Astrocyte (in vitro differentiated cells and primary cell): ENCODE measurements at regions not wholly inside any gene's neighbourhood (a gene's known extent, or its start where the extent isn't known, plus 50 kb on each side); places are given as distances from the start of the nearest gene placed in this dataset.

Experiments used
- DNase-seq: peaks from one replicate; pipeline ENCODE4 v3.0.0-alpha.2; 2010; ENCODE audit warnings: low read depth
- FAIRE-seq: peaks from 2 replicates; lab custom pipeline; 2011; peaks lifted over from hg19 to GRCh38; lab: Jason Lieb, UNC
- H2AFZ ChIP-seq: 2 replicates; pipeline ENCODE4 v1.6.0; 2012; ENCODE audit warnings: low read depth, low read length, inconsistent platforms
- H3K27ac ChIP-seq: 2 replicates; pipeline ENCODE4 v1.5.1; 2011; ENCODE audit warnings: low read depth, low read length, inconsistent platforms
- H3K27me3 ChIP-seq: 2 replicates; pipeline ENCODE4 v1.6.0; 2011; ENCODE audit warnings: low read length, inconsistent platforms; ENCODE audit not compliant: insufficient read depth
- H3K36me3 ChIP-seq: 2 replicates; pipeline ENCODE4 v1.5.1; 2011; ENCODE audit warnings: low read length, inconsistent platforms; ENCODE audit not compliant: insufficient read depth
- H3K4me1 ChIP-seq: 2 replicates; pipeline ENCODE4 v1.5.1; 2011; ENCODE audit warnings: low read length, inconsistent platforms; ENCODE audit not compliant: insufficient read depth
- H3K4me2 ChIP-seq: 2 replicates; pipeline ENCODE4 v1.6.0; 2012; ENCODE audit warnings: low read length, inconsistent platforms
- H3K4me3 ChIP-seq: 2 replicates; pipeline ENCODE4 v1.5.1; 2011; ENCODE audit warnings: low read depth, mild to moderate bottlenecking, low read length, inconsistent platforms; ENCODE audit not compliant: insufficient read depth
- H3K79me2 ChIP-seq: 2 replicates; pipeline ENCODE4 v1.6.0; 2012; ENCODE audit warnings: mild to moderate bottlenecking, low read length, inconsistent platforms; ENCODE audit not compliant: insufficient read depth
- H3K9ac ChIP-seq: 2 replicates; pipeline ENCODE4 v1.6.0; 2012; ENCODE audit warnings: mild to moderate bottlenecking, low read length, inconsistent platforms
- H3K9me3 ChIP-seq: 2 replicates; pipeline ENCODE4 v1.5.1; 2012; ENCODE audit warnings: low read depth, mild to moderate bottlenecking, low read length, inconsistent platforms; ENCODE audit not compliant: insufficient read depth
- H4K20me1 ChIP-seq: 2 replicates; pipeline ENCODE4 v1.6.0; 2012; ENCODE audit warnings: low read length, inconsistent platforms; ENCODE audit not compliant: insufficient read depth
- H3K27ac Mint-ChIP-seq: one replicate; pipeline ENCODE4 v1.8.0; 2021; ENCODE audit warnings: mild to moderate bottlenecking, mixed read lengths; ENCODE audit not compliant: unreplicated experiment
- H3K27me3 Mint-ChIP-seq: one replicate; pipeline ENCODE4 v1.8.0; 2021; ENCODE audit warnings: low read depth, mixed read lengths; ENCODE audit not compliant: unreplicated experiment
- H3K36me3 Mint-ChIP-seq: one replicate; pipeline ENCODE4 v1.8.0; 2021; ENCODE audit warnings: low read depth, mixed read lengths; ENCODE audit not compliant: unreplicated experiment
- H3K4me1 Mint-ChIP-seq: one replicate; pipeline ENCODE4 v1.8.0; 2021; ENCODE audit warnings: low read depth, mixed read lengths; ENCODE audit not compliant: unreplicated experiment
- H3K4me3 Mint-ChIP-seq: one replicate; pipeline ENCODE4 v1.8.0; 2021; ENCODE audit warnings: mild to moderate bottlenecking, moderate library complexity, mixed read lengths; ENCODE audit not compliant: unreplicated experiment
- H3K9me3 Mint-ChIP-seq: one replicate; pipeline ENCODE4 v1.8.0; 2021; ENCODE audit warnings: mild to moderate bottlenecking, mixed read lengths; ENCODE audit not compliant: unreplicated experiment
- CTCF ChIP-seq: IDR thresholded peaks from 2 replicates; pipeline ENCODE4 v1.5.1; 2011; ENCODE audit warnings: low read depth, mild to moderate bottlenecking, inconsistent platforms, low read length, moderate library complexity; ENCODE audit not compliant: insufficient read depth
- EZH2 ChIP-seq: IDR thresholded peaks from 2 replicates; pipeline ENCODE4 v1.6.1; 2012; ENCODE audit warnings: mild to moderate bottlenecking, low read length, inconsistent platforms; ENCODE audit not compliant: insufficient read depth

GRCh38 chr12:19954163-19954562 lies 414.2 kb upstream of the PDE3A start:
- no peak overlapping the region for H3K9ac ChIP-seq
- Mint-ChIP-seq H3K4me1 (no peaks in the 10 kb centered on the region), H3K9me3 (peaks cover 5% of the 10 kb centered on the region), H3K4me3 (no peak overlapping the region), H3K27me3 (no peaks in the 10 kb centered on the region), H3K27ac (no peak overlapping the region), H3K36me3 (no peaks in the 10 kb centered on the region)
- no peak overlapping the region for H3K4me3 ChIP-seq
- no peak overlapping the region for H3K4me2 ChIP-seq
- no peaks in the 10 kb centered on the region for H3K79me2 ChIP-seq
- no peak for TF ChIP-seq CTCF
- TF ChIP-seq EZH2 = no peak
- no peaks in the 10 kb centered on the region for H3K27me3 ChIP-seq
- H3K27ac ChIP-seq = no peak overlapping the region
- no peaks in the 10 kb centered on the region for H3K4me1 ChIP-seq
- no peaks in the 10 kb centered on the region for H4K20me1 ChIP-seq
- H2AFZ ChIP-seq = no peak overlapping the region
- no peaks in the 10 kb centered on the region for H3K36me3 ChIP-seq
- FAIRE-seq (no peak), DNase-seq (no peak)
- no peaks in the 10 kb centered on the region for H3K9me3 ChIP-seq

- no peak overlapping the region for H3K4me2 ChIP-seq
- Mint-ChIP-seq H3K4me3 (no peak overlapping the region), H3K27ac (no peak overlapping the region), H3K27me3 (no peaks in the 10 kb centered on the region), H3K4me1 (no peaks in the 10 kb centered on the region), H3K36me3 (no peaks in the 10 kb centered on the region), H3K9me3 (no peaks in the 10 kb centered on the region)
- H3K4me1 ChIP-seq = no peaks in the 10 kb centered on the region
- H3K4me3 ChIP-seq = no peak overlapping the region
- FAIRE-seq (no peak), DNase-seq (no peak)
- no peaks in the 10 kb centered on the region for H3K9me3 ChIP-seq
- no peaks in the 10 kb centered on the region for H3K27me3 ChIP-seq
- H3K27ac ChIP-seq = no peak overlapping the region
- no peak overlapping the region for H2AFZ ChIP-seq
- no peaks in the 10 kb centered on the region for H3K36me3 ChIP-seq
- no peaks in the 10 kb centered on the region for H3K79me2 ChIP-seq
- H4K20me1 ChIP-seq = no peaks in the 10 kb centered on the region
- TF ChIP-seq CTCF = no peak
- no peak for TF ChIP-seq EZH2
- H3K9ac ChIP-seq = no peak overlapping the region
Measured at GRCh38 chr12:19957308-19958125, 410.8 kb upstream of the PDE3A start.

GRCh38 chr12:19958389-19958788 lies 409.9 kb upstream of the PDE3A start:
- no peak for TF ChIP-seq CTCF
- no peak for TF ChIP-seq EZH2

More at GRCh38 chr12:19958389-19958788, 409.9 kb upstream of the PDE3A start:
- no peak overlapping the region for H3K4me2 ChIP-seq
- Mint-ChIP-seq H3K27me3 (no peaks in the 10 kb centered on the region), H3K36me3 (no peaks in the 10 kb centered on the region), H3K4me1 (no peaks in the 10 kb centered on the region), H3K4me3 (no peak overlapping the region), H3K9me3 (no peaks in the 10 kb centered on the region), H3K27ac (no peak overlapping the region)
- no peaks in the 10 kb centered on the region for H3K79me2 ChIP-seq
- H4K20me1 ChIP-seq = no peaks in the 10 kb centered on the region
- H3K9me3 ChIP-seq = no peaks in the 10 kb centered on the region
- H3K27ac ChIP-seq = no peak overlapping the region
- H3K27me3 ChIP-seq = no peaks in the 10 kb centered on the region
- H3K9ac ChIP-seq = no peak overlapping the region
- H3K4me3 ChIP-seq = no peak overlapping the region
- DNase-seq (no peak), FAIRE-seq (no peak)
- no peak overlapping the region for H2AFZ ChIP-seq
- no peaks in the 10 kb centered on the region for H3K36me3 ChIP-seq
- H3K4me1 ChIP-seq = no peaks in the 10 kb centered on the region
